Liver (tissue), 8 donors: ENCODE measurements at regions not wholly inside any gene's neighbourhood (a gene's known extent, or its start where the extent isn't known, plus 50 kb on each side); places are given as distances from the start of the nearest gene placed in this dataset.

Experiments used
- DNase-seq: peaks from one replicate; pipeline ENCODE4 v3.0.0-alpha.2; 2017; ENCODE audit warnings: low spot score
- H3K27ac ChIP-seq, 2 donors: one replicate each; pipeline ENCODE4 v1.7.0; 2013; ENCODE audit warnings: inconsistent platforms in 2 of 2, low read length in 2 of 2, control low read depth in 1 of 2, low read depth in 1 of 2, mild to moderate bottlenecking in 1 of 2
- H3K27me3 ChIP-seq, 4 donors: one replicate each; pipeline versions ENCODE4 v1.6.1 to v1.7.0; 2013; ENCODE audit warnings: low read length in 3 of 4, inconsistent platforms in 1 of 4, mild to moderate bottlenecking in 1 of 4, moderate library complexity in 1 of 4; ENCODE audit not compliant: control insufficient read depth in 4 of 4, insufficient read depth in 4 of 4
- H3K36me3 ChIP-seq, 4 donors: one replicate each; pipeline versions ENCODE4 v1.6.1 to v1.7.0; 2013; ENCODE audit warnings: low read length in 3 of 4, mild to moderate bottlenecking in 3 of 4, low read depth in 1 of 4, moderate library complexity in 1 of 4; ENCODE audit not compliant: control insufficient read depth in 4 of 4, insufficient read depth in 3 of 4
- H3K4me1 ChIP-seq, 4 donors: one replicate each; pipeline versions ENCODE4 v1.6.1 to v1.7.0; 2013; ENCODE audit warnings: low read length in 3 of 4, mild to moderate bottlenecking in 3 of 4, moderate library complexity in 1 of 4; ENCODE audit not compliant: control insufficient read depth in 4 of 4, insufficient read depth in 4 of 4
- H3K4me3 ChIP-seq, 3 donors: one replicate each; pipeline versions ENCODE4 v1.6.1 to v1.7.0; 2013; ENCODE audit warnings: low read length in 3 of 3, control low read depth in 1 of 3, low read depth in 1 of 3, mild to moderate bottlenecking in 1 of 3
- H3K9ac ChIP-seq, 2 donors: one replicate each; pipeline ENCODE4 v1.7.0; 2013; ENCODE audit warnings: low read length in 2 of 2, mild to moderate bottlenecking in 2 of 2, moderate library complexity in 2 of 2, control low read depth in 1 of 2, low read depth in 1 of 2
- H3K9me3 ChIP-seq, 4 donors: one replicate each; pipeline versions ENCODE4 v1.6.1 to v1.7.0; 2013; ENCODE audit warnings: low read length in 3 of 4; ENCODE audit not compliant: control insufficient read depth in 4 of 4
- EGR1 ChIP-seq, 2 donors: IDR thresholded peaks; 2 replicates each; pipeline ENCODE4 v1.6.1; 2016 to 2018; ENCODE audit warnings: antibody characterized with exemption in 2 of 2, low read depth in 2 of 2
- FOXA1 ChIP-seq: IDR thresholded peaks from 2 replicates; pipeline ENCODE4 v1.6.1; 2016; ENCODE audit warnings: antibody characterized with exemption
- FOXA2 ChIP-seq: IDR thresholded peaks from 2 replicates; pipeline ENCODE4 v1.6.1; 2016; ENCODE audit warnings: antibody characterized with exemption
- GABPA ChIP-seq, 2 donors: IDR thresholded peaks in 1 of 2; conservative IDR thresholded peaks in 1 of 2; 2 replicates each; pipeline ENCODE4 v1.6.1; 2016; ENCODE audit warnings: antibody characterized with exemption in 2 of 2, mild to moderate bottlenecking in 1 of 2, moderate library complexity in 1 of 2
- HNF4A ChIP-seq, 2 donors: conservative IDR thresholded peaks; 2 replicates each; pipeline ENCODE4 v1.6.1; 2016; ENCODE audit warnings: antibody characterized with exemption in 2 of 2, mild to moderate bottlenecking in 2 of 2
- HNF4G ChIP-seq: IDR thresholded peaks from 2 replicates; pipeline ENCODE4 v1.6.1; 2016; ENCODE audit warnings: antibody characterized with exemption
- JUND ChIP-seq, 2 donors: IDR thresholded peaks; 2 replicates each; pipeline ENCODE4 v1.6.1; 2016; ENCODE audit warnings: antibody characterized with exemption in 2 of 2
- NR2F2 ChIP-seq: IDR thresholded peaks from 2 replicates; pipeline ENCODE4 v1.6.1; 2016; ENCODE audit warnings: antibody characterized with exemption
- RAD21 ChIP-seq, 2 donors: IDR thresholded peaks; 2 replicates each; pipeline ENCODE4 v1.6.1; 2016; ENCODE audit warnings: antibody characterized with exemption in 2 of 2, mild to moderate bottlenecking in 2 of 2
- RXRA ChIP-seq, 2 donors: IDR thresholded peaks; 2 replicates each; pipeline ENCODE4 v1.6.1; 2017 to 2018; ENCODE audit warnings: antibody characterized with exemption in 2 of 2, mild to moderate bottlenecking in 1 of 2
- SP1 ChIP-seq: IDR thresholded peaks from 2 replicates; pipeline ENCODE4 v1.6.1; 2018; ENCODE audit warnings: antibody characterized with exemption, mild to moderate bottlenecking
- TAF1 ChIP-seq: conservative IDR thresholded peaks from 2 replicates; pipeline ENCODE4 v1.6.1; 2016; ENCODE audit warnings: antibody characterized with exemption, mild to moderate bottlenecking
- YY1 ChIP-seq: IDR thresholded peaks from 2 replicates; pipeline ENCODE4 v1.6.1; 2016; ENCODE audit warnings: antibody characterized with exemption, mild to moderate bottlenecking
- WGBS: extraction: QIAGEN DNeasy Blood & Tissue Kit; methylation state at CpG from one replicate; pipeline ENCODE4 v1.1.7; 2013; 5-methylcytosine and 5-hydroxymethylcytosine counted together
- TF ChIP-seq, protein P1 (sequence below): IDR thresholded peaks from 2 replicates; pipeline ENCODE4 v1.6.1; 2016; ENCODE audit warnings: antibody characterized with exemption, mild to moderate bottlenecking
- TF ChIP-seq, protein P2 (sequence below): IDR thresholded peaks from 2 replicates; pipeline ENCODE4 v1.6.1; 2016; ENCODE audit warnings: antibody characterized with exemption
- TF ChIP-seq, protein P3 (sequence below): IDR thresholded peaks from 2 replicates; pipeline ENCODE4 v1.6.1; 2016; ENCODE audit warnings: antibody characterized with exemption
- TF ChIP-seq, protein P4 (sequence below): IDR thresholded peaks from 2 replicates; pipeline ENCODE4 v1.6.1; 2016; ENCODE audit warnings: antibody characterized with exemption
- TF ChIP-seq, protein P5 (sequence below): fragments of 150-350 bp; IDR thresholded peaks from 2 replicates; pipeline ENCODE4 v1.5.1; 2017; ENCODE audit warnings: improper control_type of control experiment, low read depth, low read length; ENCODE audit not compliant: missing input control
- donor health status: healthy.
- donor health status: healthy.
- donor health status: healthy.
- donor health status: healthy.
- donor health status: healthy.

DNA sequence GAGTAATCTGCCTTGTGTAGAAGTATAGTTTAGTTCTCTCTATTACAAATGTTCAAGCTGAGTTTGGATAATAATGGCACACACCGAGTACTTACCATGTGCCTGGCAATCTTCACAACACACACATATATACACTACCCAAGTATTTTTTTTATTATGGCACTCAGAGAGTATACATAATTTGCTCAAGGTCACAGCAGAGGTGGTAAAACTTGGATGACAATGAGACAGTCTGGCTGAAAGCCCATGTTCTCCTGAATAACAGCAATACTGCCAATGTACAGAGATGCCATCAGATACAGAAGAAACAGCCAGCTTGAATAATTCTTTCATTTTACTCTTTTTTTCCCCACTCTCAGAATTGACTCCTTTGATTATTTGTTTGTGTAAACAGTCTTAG, 460.0 kb downstream of the CNTN6 start:
- no peak overlapping the region for H3K9ac ChIP-seq
- H3K27me3 ChIP-seq, result peaks cover 0 to 3% (median 0%) of the 10 kb centered on the region in 4 donors
- H3K27ac ChIP-seq, result no peak overlapping the region
- no peak overlapping the region for H3K4me3 ChIP-seq
- no peak for DNase-seq
- H3K36me3 ChIP-seq, result no peaks in the 10 kb centered on the region
- WGBS, result 84% methylated on average over 1 of the region's 1 CpG
- no peaks in the 10 kb centered on the region for H3K9me3 ChIP-seq
- TF ChIP-seq, protein P1, sequence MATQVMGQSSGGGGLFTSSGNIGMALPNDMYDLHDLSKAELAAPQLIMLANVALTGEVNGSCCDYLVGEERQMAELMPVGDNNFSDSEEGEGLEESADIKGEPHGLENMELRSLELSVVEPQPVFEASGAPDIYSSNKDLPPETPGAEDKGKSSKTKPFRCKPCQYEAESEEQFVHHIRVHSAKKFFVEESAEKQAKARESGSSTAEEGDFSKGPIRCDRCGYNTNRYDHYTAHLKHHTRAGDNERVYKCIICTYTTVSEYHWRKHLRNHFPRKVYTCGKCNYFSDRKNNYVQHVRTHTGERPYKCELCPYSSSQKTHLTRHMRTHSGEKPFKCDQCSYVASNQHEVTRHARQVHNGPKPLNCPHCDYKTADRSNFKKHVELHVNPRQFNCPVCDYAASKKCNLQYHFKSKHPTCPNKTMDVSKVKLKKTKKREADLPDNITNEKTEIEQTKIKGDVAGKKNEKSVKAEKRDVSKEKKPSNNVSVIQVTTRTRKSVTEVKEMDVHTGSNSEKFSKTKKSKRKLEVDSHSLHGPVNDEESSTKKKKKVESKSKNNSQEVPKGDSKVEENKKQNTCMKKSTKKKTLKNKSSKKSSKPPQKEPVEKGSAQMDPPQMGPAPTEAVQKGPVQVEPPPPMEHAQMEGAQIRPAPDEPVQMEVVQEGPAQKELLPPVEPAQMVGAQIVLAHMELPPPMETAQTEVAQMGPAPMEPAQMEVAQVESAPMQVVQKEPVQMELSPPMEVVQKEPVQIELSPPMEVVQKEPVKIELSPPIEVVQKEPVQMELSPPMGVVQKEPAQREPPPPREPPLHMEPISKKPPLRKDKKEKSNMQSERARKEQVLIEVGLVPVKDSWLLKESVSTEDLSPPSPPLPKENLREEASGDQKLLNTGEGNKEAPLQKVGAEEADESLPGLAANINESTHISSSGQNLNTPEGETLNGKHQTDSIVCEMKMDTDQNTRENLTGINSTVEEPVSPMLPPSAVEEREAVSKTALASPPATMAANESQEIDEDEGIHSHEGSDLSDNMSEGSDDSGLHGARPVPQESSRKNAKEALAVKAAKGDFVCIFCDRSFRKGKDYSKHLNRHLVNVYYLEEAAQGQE, result no peak
- TF ChIP-seq, protein P2, sequence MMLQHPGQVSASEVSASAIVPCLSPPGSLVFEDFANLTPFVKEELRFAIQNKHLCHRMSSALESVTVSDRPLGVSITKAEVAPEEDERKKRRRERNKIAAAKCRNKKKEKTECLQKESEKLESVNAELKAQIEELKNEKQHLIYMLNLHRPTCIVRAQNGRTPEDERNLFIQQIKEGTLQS, result no peak
- TF ChIP-seq RXRA (IDR thresholded peaks at IDR 0.05) (no peak), HNF4G (no peak), GABPA (IDR thresholded peaks at IDR 0.05 in 1 of 2, conservative IDR thresholded peaks at IDR 0.05 in 1 of 2) (no peak), YY1 (no peak), RAD21 (IDR thresholded peaks at IDR 0.05) (no peak), SP1 (no peak), TAF1 (no peak), JUND (IDR thresholded peaks at IDR 0.05) (no peak), NR2F2 (no peak), FOXA1 (no peak), EGR1 (IDR thresholded peaks at IDR 0.05; ENCODE audit: low read depth in 2 of 2) (no peak), FOXA2 (no peak), HNF4A (conservative IDR thresholded peaks at IDR 0.05) (no peak)
- TF ChIP-seq, protein P3, sequence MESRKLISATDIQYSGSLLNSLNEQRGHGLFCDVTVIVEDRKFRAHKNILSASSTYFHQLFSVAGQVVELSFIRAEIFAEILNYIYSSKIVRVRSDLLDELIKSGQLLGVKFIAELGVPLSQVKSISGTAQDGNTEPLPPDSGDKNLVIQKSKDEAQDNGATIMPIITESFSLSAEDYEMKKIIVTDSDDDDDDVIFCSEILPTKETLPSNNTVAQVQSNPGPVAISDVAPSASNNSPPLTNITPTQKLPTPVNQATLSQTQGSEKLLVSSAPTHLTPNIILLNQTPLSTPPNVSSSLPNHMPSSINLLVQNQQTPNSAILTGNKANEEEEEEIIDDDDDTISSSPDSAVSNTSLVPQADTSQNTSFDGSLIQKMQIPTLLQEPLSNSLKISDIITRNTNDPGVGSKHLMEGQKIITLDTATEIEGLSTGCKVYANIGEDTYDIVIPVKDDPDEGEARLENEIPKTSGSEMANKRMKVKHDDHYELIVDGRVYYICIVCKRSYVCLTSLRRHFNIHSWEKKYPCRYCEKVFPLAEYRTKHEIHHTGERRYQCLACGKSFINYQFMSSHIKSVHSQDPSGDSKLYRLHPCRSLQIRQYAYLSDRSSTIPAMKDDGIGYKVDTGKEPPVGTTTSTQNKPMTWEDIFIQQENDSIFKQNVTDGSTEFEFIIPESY, result no peak
- TF ChIP-seq, protein P4, sequence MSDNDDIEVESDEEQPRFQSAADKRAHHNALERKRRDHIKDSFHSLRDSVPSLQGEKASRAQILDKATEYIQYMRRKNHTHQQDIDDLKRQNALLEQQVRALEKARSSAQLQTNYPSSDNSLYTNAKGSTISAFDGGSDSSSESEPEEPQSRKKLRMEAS, result no peak
- TF ChIP-seq, protein P5, sequence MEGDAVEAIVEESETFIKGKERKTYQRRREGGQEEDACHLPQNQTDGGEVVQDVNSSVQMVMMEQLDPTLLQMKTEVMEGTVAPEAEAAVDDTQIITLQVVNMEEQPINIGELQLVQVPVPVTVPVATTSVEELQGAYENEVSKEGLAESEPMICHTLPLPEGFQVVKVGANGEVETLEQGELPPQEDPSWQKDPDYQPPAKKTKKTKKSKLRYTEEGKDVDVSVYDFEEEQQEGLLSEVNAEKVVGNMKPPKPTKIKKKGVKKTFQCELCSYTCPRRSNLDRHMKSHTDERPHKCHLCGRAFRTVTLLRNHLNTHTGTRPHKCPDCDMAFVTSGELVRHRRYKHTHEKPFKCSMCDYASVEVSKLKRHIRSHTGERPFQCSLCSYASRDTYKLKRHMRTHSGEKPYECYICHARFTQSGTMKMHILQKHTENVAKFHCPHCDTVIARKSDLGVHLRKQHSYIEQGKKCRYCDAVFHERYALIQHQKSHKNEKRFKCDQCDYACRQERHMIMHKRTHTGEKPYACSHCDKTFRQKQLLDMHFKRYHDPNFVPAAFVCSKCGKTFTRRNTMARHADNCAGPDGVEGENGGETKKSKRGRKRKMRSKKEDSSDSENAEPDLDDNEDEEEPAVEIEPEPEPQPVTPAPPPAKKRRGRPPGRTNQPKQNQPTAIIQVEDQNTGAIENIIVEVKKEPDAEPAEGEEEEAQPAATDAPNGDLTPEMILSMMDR, result no peak
- no peaks in the 10 kb centered on the region for H3K4me1 ChIP-seq

DNA sequence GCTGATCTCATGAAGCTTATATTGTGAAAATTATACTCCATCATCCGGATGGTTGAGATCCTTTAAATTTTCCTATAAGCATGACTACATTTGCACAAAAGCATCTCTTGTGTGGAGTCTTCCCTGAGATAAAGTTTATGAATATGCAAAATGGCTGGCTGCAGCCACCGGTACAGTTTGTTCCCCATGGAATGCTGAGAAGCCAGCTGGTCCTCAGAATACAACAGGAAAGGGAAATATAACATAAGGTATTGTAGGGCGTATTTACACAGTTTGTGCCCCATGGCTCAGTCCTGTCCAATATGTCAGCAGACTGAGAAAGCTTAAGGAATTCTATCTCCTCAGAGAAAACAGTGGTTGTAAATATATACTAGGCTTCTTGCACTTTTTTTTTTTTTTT, 468.6 kb downstream of the CNTN6 start:
- H3K27ac ChIP-seq, result no peak overlapping the region
- no peaks in the 10 kb centered on the region for H3K4me1 ChIP-seq
- 80% methylated on average over 3 of the region's 3 CpGs for WGBS
- H3K27me3 ChIP-seq, result no peaks in the 10 kb centered on the region
- TF ChIP-seq HNF4G, result no peak
- no peak for TF ChIP-seq JUND (IDR thresholded peaks at IDR 0.05)
- TF ChIP-seq, protein P4, result no peak
- TF ChIP-seq, protein P3, result no peak
- TF ChIP-seq EGR1 (IDR thresholded peaks at IDR 0.05; ENCODE audit: low read depth in 2 of 2), result no peak
- no peak for TF ChIP-seq RAD21 (IDR thresholded peaks at IDR 0.05)
- TF ChIP-seq HNF4A (conservative IDR thresholded peaks at IDR 0.05), result no peak
- no peak for TF ChIP-seq NR2F2
- H3K4me3 ChIP-seq, result no peak overlapping the region
- no peak for DNase-seq
- no peaks in the 10 kb centered on the region for H3K9me3 ChIP-seq
- H3K9ac ChIP-seq, result no peak overlapping the region
- H3K36me3 ChIP-seq, result no peaks in the 10 kb centered on the region
